ENCODE measurements at regions not wholly inside any gene's neighbourhood (a gene's known extent, or its start where the extent isn't known, plus 50 kb on each side); places are given as distances from the start of the nearest gene placed in this dataset.

- TF ChIP-seq POLR2A (IDR thresholded peaks at IDR 0.05) (no peak), CTCF (IDR thresholded peaks at IDR 0.05) (no peak)
Observed at GRCh38 chr7:119395024-119395423, 878.0 kb upstream of the KCND2 start.
